HG03280 (cell line): ENCODE measurements at regions not wholly inside any gene's neighbourhood (a gene's known extent, or its start where the extent isn't known, plus 50 kb on each side); places are given as distances from the start of the nearest gene placed in this dataset.

ENCODE experiments used
- ATAC-seq: cut with Tn5 transposase; IDR thresholded peaks from one replicate; pipeline ENCODE4 v1.9.1; 2021; ENCODE audit warnings: mild to moderate bottlenecking, moderate library complexity; ENCODE audit not compliant: unreplicated experiment

DNA sequence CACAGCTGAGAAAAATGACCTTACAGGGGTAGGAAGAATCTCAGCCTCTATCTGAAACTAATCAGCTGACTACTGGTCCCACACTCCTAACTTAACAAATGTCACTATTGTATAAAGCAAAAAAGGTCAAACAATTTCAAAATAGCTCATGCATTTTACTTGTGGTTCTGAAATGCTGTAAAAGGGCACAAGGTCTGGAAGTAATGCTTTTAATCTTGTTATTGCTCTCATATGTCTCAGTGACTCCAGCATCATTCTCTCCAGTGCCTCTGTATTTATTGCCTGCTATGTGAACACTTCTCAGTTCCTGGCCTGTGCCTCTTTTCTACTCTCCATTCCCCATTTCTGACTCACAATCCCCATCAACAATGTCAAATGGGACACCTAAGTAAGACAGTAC is 937.7 kb downstream of the CDH11 start:
- no peak for ATAC-seq

- ATAC-seq: no peak
Observed at GRCh38 chr16:64182985-64183384, 938.9 kb downstream of the CDH11 start.

GRCh38 chr16:64181271-64181925 is 940.5 kb downstream of the CDH11 start:
- ATAC-seq: no peak

GRCh38 chr16:64180136-64180900 is 941.5 kb downstream of the CDH11 start:
- ATAC-seq: no peak

DNA sequence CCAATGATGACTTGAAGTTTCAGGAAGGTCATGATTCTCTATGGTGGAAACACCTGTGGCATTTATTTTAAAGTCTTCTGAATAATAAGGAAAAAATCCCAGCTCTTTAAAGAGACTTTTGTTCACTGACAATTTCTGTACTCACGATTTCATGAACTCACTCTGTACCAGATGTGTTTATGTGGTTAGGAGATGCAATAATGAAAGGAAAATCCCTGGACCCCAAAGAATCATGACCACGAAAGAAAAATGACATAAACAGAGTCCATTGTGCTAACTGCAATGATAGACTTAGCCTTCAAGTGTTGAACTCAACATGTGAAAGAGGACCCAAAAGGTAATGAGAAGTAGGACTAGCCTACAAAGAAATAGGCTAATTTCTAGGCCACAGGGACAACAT is 947.5 kb downstream of the CDH11 start:
- no peak for ATAC-seq

DNA sequence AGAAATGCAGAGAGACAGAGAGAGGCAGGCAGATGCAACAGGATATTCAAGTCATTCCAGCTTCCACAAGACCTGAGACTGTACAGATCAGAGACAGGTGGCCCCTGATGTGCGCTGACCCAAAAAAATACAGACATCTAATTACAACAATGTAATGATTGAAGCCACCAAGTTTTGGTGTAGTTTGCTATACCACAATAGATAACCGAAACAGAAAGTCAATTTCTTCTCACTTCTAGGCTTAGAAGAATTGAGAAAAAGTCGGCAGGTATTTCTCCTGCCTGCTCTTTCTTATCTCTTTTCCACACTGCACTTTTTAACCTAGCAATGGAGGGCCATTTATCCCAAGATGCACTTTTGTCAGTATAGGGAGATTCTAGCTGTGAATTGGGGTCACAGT is 949.2 kb downstream of the CDH11 start:
- ATAC-seq: no peak

GRCh38 chr16:64172226-64172625 is 949.6 kb downstream of the CDH11 start:
- no peak for ATAC-seq

- no peak for ATAC-seq
Observed at GRCh38 chr16:64171632-64172031, 950.2 kb downstream of the CDH11 start.

GRCh38 chr16:64168371-64168770 is 953.5 kb downstream of the CDH11 start:
- no peak for ATAC-seq

DNA sequence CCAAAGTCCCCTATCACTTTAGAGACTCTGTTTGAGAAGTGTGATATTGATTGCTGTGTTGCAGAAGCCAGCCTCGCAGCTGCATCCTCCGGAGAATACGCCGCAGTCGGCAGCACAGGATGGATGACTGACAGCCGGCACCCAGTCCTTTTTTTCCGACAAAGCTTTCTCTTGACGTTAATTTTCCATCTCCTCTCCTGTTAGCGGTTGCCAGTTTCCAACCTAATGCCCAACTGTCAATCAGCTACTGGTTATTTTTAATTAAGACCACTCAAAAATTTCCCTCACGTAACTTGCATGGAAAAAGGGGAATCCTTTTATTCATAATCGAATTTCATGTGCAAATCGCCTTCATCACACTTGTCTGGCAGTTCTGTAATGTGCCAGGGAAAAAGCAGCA is 953.9 kb downstream of the CDH11 start:
- ATAC-seq: no peak

GRCh38 chr16:64165368-64165767 is 956.5 kb downstream of the CDH11 start:
- no peak for ATAC-seq

- no peak for ATAC-seq
Observed at GRCh38 chr16:64162613-64163375, 959.1 kb downstream of the CDH11 start.

DNA sequence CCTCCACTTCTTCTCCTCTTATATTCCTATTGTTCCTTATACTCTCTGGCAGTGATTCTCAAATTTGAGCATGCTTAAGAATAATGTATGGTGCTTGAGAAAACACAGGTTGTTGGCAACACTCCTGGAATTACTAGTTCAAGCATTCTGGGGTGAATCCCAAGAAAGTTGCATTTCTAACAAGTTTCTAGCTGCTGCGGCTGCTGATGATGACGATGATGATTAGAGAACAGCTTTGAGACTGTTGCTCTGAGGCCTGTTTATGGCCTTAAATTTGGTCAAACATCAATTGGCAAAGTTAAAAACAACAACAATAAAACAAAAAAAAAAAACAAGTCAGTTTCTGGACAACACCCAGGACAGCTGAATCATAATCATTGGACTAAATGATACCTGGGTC is 961.9 kb downstream of the CDH11 start:
- ATAC-seq: no peak

- ATAC-seq: no peak
Observed at GRCh38 chr16:64158941-64159588, 962.8 kb downstream of the CDH11 start.

- ATAC-seq: no peak
Observed at GRCh38 chr16:64153718-64154117, 968.1 kb downstream of the CDH11 start.

DNA sequence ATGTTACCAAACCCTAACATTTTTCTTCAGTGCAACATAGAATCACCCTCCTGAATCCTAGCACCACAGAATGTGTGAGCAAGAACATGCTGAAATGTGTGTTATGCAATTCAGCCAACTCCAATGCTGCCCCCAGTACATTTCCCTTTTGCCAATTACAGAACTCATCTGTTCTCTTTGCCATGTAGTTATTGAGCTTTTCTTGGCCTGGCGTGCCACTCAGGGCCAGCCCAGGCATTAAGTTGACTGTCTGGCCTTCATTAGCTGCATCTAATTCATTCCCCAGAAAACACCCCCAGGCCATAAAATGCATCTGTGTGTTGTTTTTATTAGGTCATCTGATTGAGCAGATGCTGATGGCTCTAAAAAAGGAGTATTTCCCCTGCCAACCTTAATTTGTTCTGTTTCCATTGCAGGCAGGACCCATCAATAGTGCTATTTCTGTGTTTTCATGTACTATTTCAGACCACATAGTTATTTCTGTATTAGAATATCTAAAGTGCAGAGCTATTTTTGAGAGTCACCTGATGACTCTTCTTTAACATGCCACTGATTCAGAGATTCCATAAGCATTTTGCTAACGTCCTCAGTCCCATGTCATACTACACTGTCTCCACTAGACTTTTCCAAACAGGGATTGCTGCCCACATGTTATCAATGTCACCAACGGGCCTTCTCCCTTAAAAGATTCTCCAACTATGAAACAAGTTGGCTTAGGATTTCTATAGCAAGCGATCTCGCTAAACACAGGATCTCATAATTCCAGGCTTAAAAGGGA is 969.7 kb downstream of the CDH11 start:
- ATAC-seq: no peak

- no peak for ATAC-seq
Observed at GRCh38 chr16:64150193-64150592, 971.7 kb downstream of the CDH11 start.

- no peak for ATAC-seq
Observed at GRCh38 chr16:64149756-64150155, 972.1 kb downstream of the CDH11 start.

DNA sequence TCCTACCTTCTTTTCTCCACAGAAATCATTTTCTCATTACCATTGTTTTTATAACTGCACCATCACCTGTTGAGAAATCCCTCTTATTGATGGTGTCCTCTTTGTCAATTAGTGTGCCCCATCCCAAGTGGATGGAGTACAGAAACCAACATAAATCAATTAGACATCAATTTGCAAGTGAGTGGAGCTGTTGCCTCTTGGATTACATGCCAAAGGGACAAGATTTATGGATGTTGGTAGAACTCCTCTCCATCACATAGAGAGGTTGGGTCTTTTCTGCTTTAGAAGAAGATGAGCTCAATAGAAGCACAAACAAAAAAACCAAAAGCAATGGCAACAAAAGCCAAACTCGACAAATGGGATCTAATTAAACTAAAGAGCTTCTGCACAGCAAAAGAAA is 973.5 kb downstream of the CDH11 start:
- ATAC-seq: no peak

GRCh38 chr16:64147941-64148340 is 973.9 kb downstream of the CDH11 start:
- ATAC-seq: no peak

DNA sequence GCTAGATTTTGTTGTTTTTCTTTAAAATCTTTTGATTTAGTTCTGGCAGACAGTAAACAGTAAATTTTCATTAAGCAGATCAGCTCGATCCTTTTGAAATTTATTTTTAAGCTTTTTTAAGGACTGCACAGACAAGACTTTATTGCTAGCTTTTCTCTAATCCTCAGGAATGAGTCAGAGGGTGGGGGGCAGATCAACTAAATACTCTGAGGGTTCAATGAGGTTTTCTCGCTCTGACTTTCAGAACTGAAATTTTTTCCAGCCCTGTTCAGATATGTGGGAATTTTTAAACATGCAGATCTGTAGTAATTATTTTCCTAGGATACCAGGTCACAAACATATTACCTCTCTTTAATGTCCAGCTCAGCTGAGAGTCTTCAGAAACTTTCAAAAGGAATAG is 977.2 kb downstream of the CDH11 start:
- ATAC-seq: no peak
